ENCODE measurements at regions not wholly inside any gene's neighbourhood (a gene's known extent, or its start where the extent isn't known, plus 50 kb on each side); places are given as distances from the start of the nearest gene placed in this dataset.

DNA sequence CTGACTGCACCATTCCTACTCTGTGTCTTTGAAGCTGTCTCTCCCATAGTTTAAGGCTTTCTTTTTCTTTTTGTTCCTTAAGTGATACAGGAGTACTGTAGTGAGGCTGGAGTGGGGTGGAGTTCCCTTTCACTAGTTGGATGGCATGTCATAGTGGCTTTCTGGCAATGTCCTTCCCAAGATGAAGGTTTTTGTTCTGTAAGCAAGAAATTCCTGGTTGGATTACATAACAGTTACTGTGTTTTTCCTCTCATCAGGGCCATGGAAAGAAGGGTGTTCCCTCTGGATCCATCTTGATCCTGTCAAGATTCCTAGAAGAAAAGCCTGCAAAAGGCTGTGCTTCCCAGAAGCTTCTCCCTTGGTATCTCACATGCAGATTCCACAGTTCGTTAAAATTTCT lies 84.2 kb downstream of the ACKR3 start:
- Histone ChIP-seq H3K9me3 (replicated peaks; ENCODE audit: control insufficient read depth, insufficient read depth, low read depth, low read length) (no peaks in the 10 kb centered on the region), H3K36me3 (ENCODE audit: control insufficient read depth, insufficient read depth, low read length) (no peaks in the 10 kb centered on the region), H3K4me3 (no peak overlapping the region), H3K79me2 (ENCODE audit: control insufficient read depth, insufficient read depth, low read length) (no peaks in the 10 kb centered on the region), H3K27me3 (ENCODE audit: control insufficient read depth in 2 of 2, insufficient read depth in 2 of 2, low read length in 2 of 2) (no peaks in the 10 kb centered on the region), H3K9me1 (ENCODE audit: control insufficient read depth, insufficient read depth, low read length) (no peaks in the 10 kb centered on the region), H4K20me1 (replicated peaks; ENCODE audit: control insufficient read depth, insufficient read depth, low read length) (no peaks in the 10 kb centered on the region), H3K4me1 (replicated peaks in 1 of 2; ENCODE audit: control insufficient read depth in 2 of 2, insufficient read depth in 2 of 2, low read length in 2 of 2) (no peaks in the 10 kb centered on the region), H2AFZ (ENCODE audit: low read depth, low read length) (no peak overlapping the region), H3K27ac (ENCODE audit: extremely low read depth, low read depth, low read length) (no peak overlapping the region), H3K4me2 (ENCODE audit: insufficient read depth, low read length) (no peak overlapping the region), H3K9ac (ENCODE audit: insufficient read depth in 1 of 2, low read depth in 2 of 2, low read length in 2 of 2) (no peak overlapping the region)
- BruUV-seq (replicated peaks): no TSS peak
- no peak for TF ChIP-seq SIN3A (IDR thresholded peaks at IDR 0.05; ENCODE audit: borderline replicate concordance in 2 of 2, control insufficient read depth in 1 of 2, low read depth in 2 of 2, low read length in 2 of 2)
- no peak for TF ChIP-seq KLF13 (tag; IDR thresholded peaks at IDR 0.05; ENCODE audit: borderline replicate concordance, low read depth)
- TF ChIP-seq MAFG (tag; conservative IDR thresholded peaks at IDR 0.05): no peak
- TF ChIP-seq PATZ1 (CRISPR knock-in tag; IDR thresholded peaks at IDR 0.05; ENCODE audit: borderline replicate concordance): no peak
- TF ChIP-seq, protein P1, sequence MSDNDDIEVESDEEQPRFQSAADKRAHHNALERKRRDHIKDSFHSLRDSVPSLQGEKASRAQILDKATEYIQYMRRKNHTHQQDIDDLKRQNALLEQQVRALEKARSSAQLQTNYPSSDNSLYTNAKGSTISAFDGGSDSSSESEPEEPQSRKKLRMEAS (CRISPR knock-in tag; IDR thresholded peaks at IDR 0.05): no peak
- no peak for TF ChIP-seq MLLT1 (IDR thresholded peaks at IDR 0.05)
- TF ChIP-seq ZNF551 (CRISPR knock-in tag; IDR thresholded peaks at IDR 0.05): no peak
- no peak for TF ChIP-seq NR4A1 (CRISPR knock-in tag; IDR thresholded peaks at IDR 0.05)
- no peak for TF ChIP-seq NR4A1 (tag; IDR thresholded peaks at IDR 0.05)
- no peak for TF ChIP-seq KAT8 (IDR thresholded peaks at IDR 0.05; ENCODE audit: low read depth)
- ATAC-seq (no peak), DNase-seq (ENCODE audit: extremely low read depth in 1 of 4, low spot score in 3 of 4) (no peak), FAIRE-seq (no peak)
- ChIA-PET POLR2A (no interaction called here), CTCF (ENCODE audit: low intra/inter-chr PET ratio) (no interaction called here)
- 0% methylated on average over 1 of the region's 1 CpG for WGBS (ENCODE audit: insufficient coverage, low coverage, missing lambda C conversion rate)
- intact Hi-C loops (cut with micrococcal nuclease): no loop called here
- in situ Hi-C loops (cut with MboI): no loop called here

Data from K562 (cell line).